HepG2 (cell line): ENCODE measurements at regions not wholly inside any gene's neighbourhood (a gene's known extent, or its start where the extent isn't known, plus 50 kb on each side); places are given as distances from the start of the nearest gene placed in this dataset.

Experiments used
- CREM ChIP-seq, 2 experiments: sonication (generic) in 1 of 2; formaldehyde crosslinking in 1 of 2; IDR thresholded peaks; 2 replicates each; pipeline versions ENCODE4 v1.4.0 to v1.6.1; 2016 to 2020; ENCODE audit warnings: antibody characterized with exemption in 1 of 2, mild to moderate bottlenecking in 1 of 2, missing genetic modification reagents in 1 of 2
- CTCF ChIP-seq: sonication (generic); formaldehyde crosslinking; IDR thresholded peaks from 2 replicates; pipeline ENCODE4 v1.5.0; 2020; ENCODE audit warnings: mild to moderate bottlenecking, missing genetic modification reagents, moderate library complexity
- EP300 ChIP-seq, 3 experiments: sonication (generic) in 1 of 3; formaldehyde crosslinking in 1 of 3; IDR thresholded peaks; 2 replicates each; pipeline versions ENCODE4 v1.5.1 to v1.6.1; 2011 to 2020; ENCODE audit warnings: low read depth in 2 of 3, low read length in 2 of 3, borderline replicate concordance in 1 of 3, improper control_type of control experiment in 1 of 3, mild to moderate bottlenecking in 1 of 3, missing genetic modification reagents in 1 of 3, moderate library complexity in 1 of 3
- EZH2 ChIP-seq: conservative IDR thresholded peaks from 2 replicates; pipeline ENCODE4 v1.6.1; 2012; ENCODE audit warnings: mild to moderate bottlenecking, low read depth, low read length, moderate library complexity
- FOXK1 ChIP-seq: sonication (generic); formaldehyde crosslinking; IDR thresholded peaks from 2 replicates; pipeline ENCODE4 v1.4.0; 2020; ENCODE audit warnings: low read depth, missing genetic modification reagents, borderline replicate concordance
- GABPB1 ChIP-seq: IDR thresholded peaks from 2 replicates; pipeline ENCODE4 v1.6.1; 2016; ENCODE audit warnings: mild to moderate bottlenecking, missing genetic modification reagents, moderate library complexity, missing compliant biosample characterization
- MTA3 ChIP-seq: sonication (generic); formaldehyde crosslinking; IDR thresholded peaks from 2 replicates; pipeline ENCODE4 v1.4.0; 2020; ENCODE audit warnings: missing genetic modification reagents
- ZKSCAN1 ChIP-seq: fragments of 150-350 bp; IDR thresholded peaks from 2 replicates; pipeline ENCODE4 v1.6.1; 2014; ENCODE audit warnings: low read length
- ZNF670 ChIP-seq: sonication (generic); formaldehyde crosslinking; IDR thresholded peaks from 2 replicates; pipeline ENCODE4 v1.8.0; 2022; ENCODE audit warnings: mild to moderate bottlenecking, missing genetic modification reagents, borderline replicate concordance
- TF ChIP-seq, protein P1 (sequence below): sonication (generic); formaldehyde crosslinking; IDR thresholded peaks from 2 replicates; pipeline ENCODE4 v1.5.0; 2020; ENCODE audit warnings: missing genetic modification reagents, mild to moderate bottlenecking, borderline replicate concordance
- TF ChIP-seq, protein P2 (sequence below), 2 experiments: IDR thresholded peaks; 2 replicates each; pipeline ENCODE4 v1.6.1; 2011 to 2012; ENCODE audit warnings: low read length in 2 of 2, borderline replicate concordance in 1 of 2, low read depth in 1 of 2, mild to moderate bottlenecking in 1 of 2, moderate library complexity in 1 of 2

DNA sequence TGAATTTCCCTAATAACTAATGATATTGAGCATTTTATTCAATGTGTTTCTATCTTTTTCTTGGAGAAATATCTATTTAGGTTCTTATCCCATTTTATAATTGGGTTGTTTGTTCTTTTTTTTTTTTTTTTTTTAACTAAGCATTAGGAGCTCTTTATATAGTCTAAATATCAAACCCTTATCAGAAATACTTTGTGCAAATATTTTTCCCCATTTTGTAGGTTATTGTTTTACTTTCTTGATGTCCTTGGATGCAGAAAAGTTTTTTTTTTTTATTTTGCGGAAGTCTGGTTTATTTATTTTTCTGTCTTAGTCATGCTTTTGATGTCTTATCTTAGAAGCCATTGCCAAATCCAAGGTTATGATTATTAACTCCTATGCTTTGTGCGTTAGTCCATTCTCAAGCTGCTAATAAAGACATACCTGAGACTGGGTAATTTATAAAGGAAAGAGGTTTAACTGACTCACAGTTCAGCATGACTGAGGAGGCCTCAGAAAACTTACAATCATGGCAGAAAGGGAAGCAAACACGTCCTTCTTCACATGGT lies 434.3 kb upstream of the TBX3 start:
- TF ChIP-seq MTA3 (CRISPR knock-in tag) (no peak), EP300 (IDR thresholded peaks at IDR 0.05; ENCODE audit: low read depth in 2 of 2, low read length in 2 of 2) (peak in 1 of 2 experiments; percentile 37; a peak in 1 of 4 replicates), EP300 (CRISPR knock-in tag; IDR thresholded peaks at IDR 0.05; ENCODE audit: borderline replicate concordance) (no peak), CTCF (CRISPR knock-in tag) (no peak), CREM (IDR thresholded peaks at IDR 0.05) (no peak), CREM (CRISPR knock-in tag; IDR thresholded peaks at IDR 0.05) (no peak), EZH2 (no peak), GABPB1 (no peak), ZNF670 (CRISPR knock-in tag) (no peak), FOXK1 (CRISPR knock-in tag) (no peak), ZKSCAN1 (no peak)
- TF ChIP-seq, protein P1, sequence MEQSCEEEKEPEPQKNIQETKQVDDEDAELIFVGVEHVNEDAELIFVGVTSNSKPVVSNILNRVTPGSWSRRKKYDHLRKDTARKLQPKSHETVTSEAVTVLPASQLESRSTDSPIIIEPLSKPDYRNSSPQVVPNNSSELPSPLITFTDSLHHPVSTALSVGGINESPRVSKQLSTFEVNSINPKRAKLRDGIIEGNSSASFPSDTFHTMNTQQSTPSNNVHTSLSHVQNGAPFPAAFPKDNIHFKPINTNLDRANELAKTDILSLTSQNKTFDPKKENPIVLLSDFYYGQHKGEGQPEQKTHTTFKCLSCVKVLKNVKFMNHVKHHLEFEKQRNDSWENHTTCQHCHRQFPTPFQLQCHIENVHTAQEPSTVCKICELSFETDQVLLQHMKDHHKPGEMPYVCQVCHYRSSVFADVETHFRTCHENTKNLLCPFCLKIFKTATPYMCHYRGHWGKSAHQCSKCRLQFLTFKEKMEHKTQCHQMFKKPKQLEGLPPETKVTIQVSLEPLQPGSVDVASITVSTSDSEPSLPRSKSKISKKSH (CRISPR knock-in tag) = no peak
- TF ChIP-seq, protein P2, sequence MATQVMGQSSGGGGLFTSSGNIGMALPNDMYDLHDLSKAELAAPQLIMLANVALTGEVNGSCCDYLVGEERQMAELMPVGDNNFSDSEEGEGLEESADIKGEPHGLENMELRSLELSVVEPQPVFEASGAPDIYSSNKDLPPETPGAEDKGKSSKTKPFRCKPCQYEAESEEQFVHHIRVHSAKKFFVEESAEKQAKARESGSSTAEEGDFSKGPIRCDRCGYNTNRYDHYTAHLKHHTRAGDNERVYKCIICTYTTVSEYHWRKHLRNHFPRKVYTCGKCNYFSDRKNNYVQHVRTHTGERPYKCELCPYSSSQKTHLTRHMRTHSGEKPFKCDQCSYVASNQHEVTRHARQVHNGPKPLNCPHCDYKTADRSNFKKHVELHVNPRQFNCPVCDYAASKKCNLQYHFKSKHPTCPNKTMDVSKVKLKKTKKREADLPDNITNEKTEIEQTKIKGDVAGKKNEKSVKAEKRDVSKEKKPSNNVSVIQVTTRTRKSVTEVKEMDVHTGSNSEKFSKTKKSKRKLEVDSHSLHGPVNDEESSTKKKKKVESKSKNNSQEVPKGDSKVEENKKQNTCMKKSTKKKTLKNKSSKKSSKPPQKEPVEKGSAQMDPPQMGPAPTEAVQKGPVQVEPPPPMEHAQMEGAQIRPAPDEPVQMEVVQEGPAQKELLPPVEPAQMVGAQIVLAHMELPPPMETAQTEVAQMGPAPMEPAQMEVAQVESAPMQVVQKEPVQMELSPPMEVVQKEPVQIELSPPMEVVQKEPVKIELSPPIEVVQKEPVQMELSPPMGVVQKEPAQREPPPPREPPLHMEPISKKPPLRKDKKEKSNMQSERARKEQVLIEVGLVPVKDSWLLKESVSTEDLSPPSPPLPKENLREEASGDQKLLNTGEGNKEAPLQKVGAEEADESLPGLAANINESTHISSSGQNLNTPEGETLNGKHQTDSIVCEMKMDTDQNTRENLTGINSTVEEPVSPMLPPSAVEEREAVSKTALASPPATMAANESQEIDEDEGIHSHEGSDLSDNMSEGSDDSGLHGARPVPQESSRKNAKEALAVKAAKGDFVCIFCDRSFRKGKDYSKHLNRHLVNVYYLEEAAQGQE (IDR thresholded peaks at IDR 0.05; ENCODE audit: borderline replicate concordance in 1 of 2, low read depth in 1 of 2, low read length in 2 of 2) = no peak
